GM23338 (cell line): ENCODE measurements at regions not wholly inside any gene's neighbourhood (a gene's known extent, or its start where the extent isn't known, plus 50 kb on each side); places are given as distances from the start of the nearest gene placed in this dataset.

ENCODE experiments used
- ATAC-seq: fragments of 200-7000 bp; cut with Tn5 transposase; 3 replicates; pipeline ENCODE4 v1.9.1; 2020
- DNase-seq: peaks from one replicate; pipeline ENCODE4 v3.0.0-alpha.2; 2015; ENCODE audit warnings: low spot score
- H2AFZ ChIP-seq: fragments of 200-600 bp; sonication (generic); 2 replicates; pipeline ENCODE4 v1.8.0; 2016; ENCODE audit warnings: antibody characterized with exemption, mild to moderate bottlenecking, moderate library complexity
- H3F3A ChIP-seq: fragments of 200-600 bp; sonication (generic); replicated peaks from 2 replicates; pipeline ENCODE4 v1.8.0; 2017; ENCODE audit warnings: antibody characterized with exemption, mixed run types, low read depth
- H3K27ac ChIP-seq: fragments of 200-600 bp; sonication (generic); 2 replicates; pipeline ENCODE4 v1.6.1; 2016; ENCODE audit warnings: low read depth
- H3K27me3 ChIP-seq: fragments of 200-600 bp; sonication (generic); 2 replicates; pipeline ENCODE4 v1.8.0; 2016; ENCODE audit warnings: mild to moderate bottlenecking, mixed run types, moderate library complexity; ENCODE audit not compliant: insufficient read depth
- H3K36me3 ChIP-seq: fragments of 200-600 bp; sonication (generic); 2 replicates; pipeline ENCODE4 v1.8.0; 2016; ENCODE audit warnings: mild to moderate bottlenecking; ENCODE audit not compliant: insufficient read depth
- H3K4me1 ChIP-seq: fragments of 200-600 bp; sonication (generic); 2 replicates; pipeline ENCODE4 v1.8.0; 2016; ENCODE audit warnings: mild to moderate bottlenecking, moderate library complexity; ENCODE audit not compliant: insufficient read depth
- H3K4me2 ChIP-seq: fragments of 200-600 bp; sonication (generic); 2 replicates; pipeline ENCODE4 v1.7.1; 2017; ENCODE audit warnings: mixed run types
- H3K4me3 ChIP-seq: fragments of 200-600 bp; sonication (generic); 2 replicates; pipeline ENCODE4 v1.6.1; 2016; ENCODE audit warnings: mixed run types
- H3K79me2 ChIP-seq: fragments of 200-600 bp; sonication (generic); replicated peaks from 2 replicates; pipeline ENCODE4 v1.8.0; 2017; ENCODE audit warnings: mild to moderate bottlenecking; ENCODE audit not compliant: insufficient read depth
- H3K9me2 ChIP-seq: fragments of 200-600 bp; sonication (generic); 2 replicates; pipeline ENCODE4 v1.8.0; 2017; ENCODE audit not compliant: insufficient read depth
- H4K20me1 ChIP-seq: fragments of 200-600 bp; sonication (generic); replicated peaks from 2 replicates; pipeline ENCODE4 v1.8.0; 2017; ENCODE audit warnings: mild to moderate bottlenecking; ENCODE audit not compliant: insufficient read depth
- H3K27ac Mint-ChIP-seq: 2 replicates; pipeline ENCODE4 v1.8.0; 2020; ENCODE audit warnings: inconsistent platforms, mild to moderate bottlenecking, moderate library complexity, mixed read lengths
- H3K27me3 Mint-ChIP-seq: 3 replicates; pipeline ENCODE4 v1.8.0; 2022; ENCODE audit warnings: low read depth, mild to moderate bottlenecking, moderate library complexity, mixed read lengths, inconsistent platforms; ENCODE audit not compliant: insufficient read depth, poor library complexity
- H3K36me3 Mint-ChIP-seq: 3 replicates; pipeline ENCODE4 v1.8.0; 2021; ENCODE audit warnings: low read depth, mild to moderate bottlenecking, inconsistent platforms, moderate library complexity, mixed read lengths
- H3K4me1 Mint-ChIP-seq: 3 replicates; pipeline ENCODE4 v1.8.0; 2020; ENCODE audit warnings: mild to moderate bottlenecking, inconsistent platforms, mixed read lengths
- H3K4me3 Mint-ChIP-seq: 3 replicates; pipeline ENCODE4 v1.8.0; 2021; ENCODE audit warnings: moderate library complexity, mild to moderate bottlenecking, inconsistent platforms, mixed read lengths
- H3K9me3 Mint-ChIP-seq: 3 replicates; pipeline ENCODE4 v1.8.0; 2020; ENCODE audit warnings: moderate library complexity, mild to moderate bottlenecking, inconsistent platforms, mixed read lengths
- CREB1 ChIP-seq: fragments of 250-450 bp; sonication (Bioruptor Pico); IDR thresholded peaks from 2 replicates; pipeline ENCODE4 v1.5.0; 2020; ENCODE audit warnings: low read depth, mild to moderate bottlenecking, moderate library complexity
- EZH2phosphoT487 ChIP-seq: fragments of 200-600 bp; sonication (generic); IDR thresholded peaks from one replicate; pipeline ENCODE4 v1.8.1; 2018; ENCODE audit warnings: antibody characterized with exemption; ENCODE audit not compliant: unreplicated experiment
- JUNB ChIP-seq: IDR thresholded peaks from one replicate; pipeline ENCODE4 v1.6.1; 2016; ENCODE audit warnings: antibody characterized with exemption; ENCODE audit not compliant: unreplicated experiment
- NANOG ChIP-seq: IDR thresholded peaks from 2 replicates; pipeline ENCODE4 v1.6.1; 2016; ENCODE audit warnings: antibody characterized with exemption, borderline replicate concordance
- POLR2AphosphoS5 ChIP-seq: IDR thresholded peaks from 2 replicates; pipeline ENCODE4 v1.6.1; 2016; ENCODE audit warnings: antibody characterized with exemption, low read depth
- ZNF331 ChIP-seq: fragments of 250-450 bp; sonication (Bioruptor Pico); IDR thresholded peaks from 2 replicates; pipeline ENCODE4 v1.5.0; 2020; ENCODE audit warnings: low read depth, mild to moderate bottlenecking, moderate library complexity
- TF ChIP-seq, protein P1 (sequence below): IDR thresholded peaks from 2 replicates; pipeline ENCODE4 v1.6.1; 2016; ENCODE audit warnings: antibody characterized with exemption
- TF ChIP-seq, protein P2 (sequence below): fragments of 250-450 bp; sonication (Bioruptor Pico); IDR thresholded peaks from 2 replicates; pipeline ENCODE4 v1.5.0; 2020; ENCODE audit warnings: mild to moderate bottlenecking, moderate library complexity

DNA sequence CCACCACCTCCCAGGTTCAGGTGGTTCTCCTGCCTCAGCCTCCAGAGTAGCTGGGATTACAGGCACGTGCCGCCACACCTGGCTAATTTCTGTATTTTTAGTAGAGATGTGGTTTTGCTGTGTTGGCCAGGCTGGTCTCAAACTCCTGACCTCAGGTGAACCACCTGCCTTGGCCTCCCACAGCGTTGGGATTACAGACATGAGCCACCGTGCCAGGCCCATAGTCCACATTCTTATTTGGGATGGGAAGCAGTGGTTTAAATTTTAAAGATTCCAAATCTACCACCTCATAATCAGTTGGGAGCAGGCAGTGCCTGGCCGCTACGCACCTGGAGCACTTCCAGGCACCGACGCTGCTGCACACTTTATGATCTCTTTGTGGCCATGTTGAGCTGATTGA, 160.6 kb upstream of the SOX1 start:
- H3K4me3 Mint-ChIP-seq = no peak overlapping the region
- Histone ChIP-seq H3K27ac (no peak overlapping the region), H3K9me2 (no peaks in the 10 kb centered on the region; the same call in 1 of the 2 replicates), H3K4me1 (no peaks in the 10 kb centered on the region), H3K4me3 (no peak overlapping the region), H3K4me2 (no peak overlapping the region), H3K79me2 (no peaks in the 10 kb centered on the region), H3F3A (no peaks in the 10 kb centered on the region), H2AFZ (no peak overlapping the region), H3K36me3 (no peaks in the 10 kb centered on the region), H4K20me1 (no peaks in the 10 kb centered on the region), H3K27me3 (no peaks in the 10 kb centered on the region)
- DNase-seq = no peak
- no peak for ATAC-seq
- H3K36me3 Mint-ChIP-seq = no peaks in the 10 kb centered on the region; the same call in 2 of the 3 replicates
- no peaks in the 10 kb centered on the region; the same call in 2 of the 3 replicates for H3K4me1 Mint-ChIP-seq
- H3K9me3 Mint-ChIP-seq = no peaks in the 10 kb centered on the region; the same call in 1 of the 3 replicates
- H3K27ac Mint-ChIP-seq = no peak overlapping the region
- no peak for TF ChIP-seq ZNF331 (CRISPR knock-in tag)
- no peak for TF ChIP-seq JUNB
- TF ChIP-seq EZH2phosphoT487 = no peak
- TF ChIP-seq, protein P1, sequence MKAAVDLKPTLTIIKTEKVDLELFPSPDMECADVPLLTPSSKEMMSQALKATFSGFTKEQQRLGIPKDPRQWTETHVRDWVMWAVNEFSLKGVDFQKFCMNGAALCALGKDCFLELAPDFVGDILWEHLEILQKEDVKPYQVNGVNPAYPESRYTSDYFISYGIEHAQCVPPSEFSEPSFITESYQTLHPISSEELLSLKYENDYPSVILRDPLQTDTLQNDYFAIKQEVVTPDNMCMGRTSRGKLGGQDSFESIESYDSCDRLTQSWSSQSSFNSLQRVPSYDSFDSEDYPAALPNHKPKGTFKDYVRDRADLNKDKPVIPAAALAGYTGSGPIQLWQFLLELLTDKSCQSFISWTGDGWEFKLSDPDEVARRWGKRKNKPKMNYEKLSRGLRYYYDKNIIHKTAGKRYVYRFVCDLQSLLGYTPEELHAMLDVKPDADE = no peak
- TF ChIP-seq, protein P2, sequence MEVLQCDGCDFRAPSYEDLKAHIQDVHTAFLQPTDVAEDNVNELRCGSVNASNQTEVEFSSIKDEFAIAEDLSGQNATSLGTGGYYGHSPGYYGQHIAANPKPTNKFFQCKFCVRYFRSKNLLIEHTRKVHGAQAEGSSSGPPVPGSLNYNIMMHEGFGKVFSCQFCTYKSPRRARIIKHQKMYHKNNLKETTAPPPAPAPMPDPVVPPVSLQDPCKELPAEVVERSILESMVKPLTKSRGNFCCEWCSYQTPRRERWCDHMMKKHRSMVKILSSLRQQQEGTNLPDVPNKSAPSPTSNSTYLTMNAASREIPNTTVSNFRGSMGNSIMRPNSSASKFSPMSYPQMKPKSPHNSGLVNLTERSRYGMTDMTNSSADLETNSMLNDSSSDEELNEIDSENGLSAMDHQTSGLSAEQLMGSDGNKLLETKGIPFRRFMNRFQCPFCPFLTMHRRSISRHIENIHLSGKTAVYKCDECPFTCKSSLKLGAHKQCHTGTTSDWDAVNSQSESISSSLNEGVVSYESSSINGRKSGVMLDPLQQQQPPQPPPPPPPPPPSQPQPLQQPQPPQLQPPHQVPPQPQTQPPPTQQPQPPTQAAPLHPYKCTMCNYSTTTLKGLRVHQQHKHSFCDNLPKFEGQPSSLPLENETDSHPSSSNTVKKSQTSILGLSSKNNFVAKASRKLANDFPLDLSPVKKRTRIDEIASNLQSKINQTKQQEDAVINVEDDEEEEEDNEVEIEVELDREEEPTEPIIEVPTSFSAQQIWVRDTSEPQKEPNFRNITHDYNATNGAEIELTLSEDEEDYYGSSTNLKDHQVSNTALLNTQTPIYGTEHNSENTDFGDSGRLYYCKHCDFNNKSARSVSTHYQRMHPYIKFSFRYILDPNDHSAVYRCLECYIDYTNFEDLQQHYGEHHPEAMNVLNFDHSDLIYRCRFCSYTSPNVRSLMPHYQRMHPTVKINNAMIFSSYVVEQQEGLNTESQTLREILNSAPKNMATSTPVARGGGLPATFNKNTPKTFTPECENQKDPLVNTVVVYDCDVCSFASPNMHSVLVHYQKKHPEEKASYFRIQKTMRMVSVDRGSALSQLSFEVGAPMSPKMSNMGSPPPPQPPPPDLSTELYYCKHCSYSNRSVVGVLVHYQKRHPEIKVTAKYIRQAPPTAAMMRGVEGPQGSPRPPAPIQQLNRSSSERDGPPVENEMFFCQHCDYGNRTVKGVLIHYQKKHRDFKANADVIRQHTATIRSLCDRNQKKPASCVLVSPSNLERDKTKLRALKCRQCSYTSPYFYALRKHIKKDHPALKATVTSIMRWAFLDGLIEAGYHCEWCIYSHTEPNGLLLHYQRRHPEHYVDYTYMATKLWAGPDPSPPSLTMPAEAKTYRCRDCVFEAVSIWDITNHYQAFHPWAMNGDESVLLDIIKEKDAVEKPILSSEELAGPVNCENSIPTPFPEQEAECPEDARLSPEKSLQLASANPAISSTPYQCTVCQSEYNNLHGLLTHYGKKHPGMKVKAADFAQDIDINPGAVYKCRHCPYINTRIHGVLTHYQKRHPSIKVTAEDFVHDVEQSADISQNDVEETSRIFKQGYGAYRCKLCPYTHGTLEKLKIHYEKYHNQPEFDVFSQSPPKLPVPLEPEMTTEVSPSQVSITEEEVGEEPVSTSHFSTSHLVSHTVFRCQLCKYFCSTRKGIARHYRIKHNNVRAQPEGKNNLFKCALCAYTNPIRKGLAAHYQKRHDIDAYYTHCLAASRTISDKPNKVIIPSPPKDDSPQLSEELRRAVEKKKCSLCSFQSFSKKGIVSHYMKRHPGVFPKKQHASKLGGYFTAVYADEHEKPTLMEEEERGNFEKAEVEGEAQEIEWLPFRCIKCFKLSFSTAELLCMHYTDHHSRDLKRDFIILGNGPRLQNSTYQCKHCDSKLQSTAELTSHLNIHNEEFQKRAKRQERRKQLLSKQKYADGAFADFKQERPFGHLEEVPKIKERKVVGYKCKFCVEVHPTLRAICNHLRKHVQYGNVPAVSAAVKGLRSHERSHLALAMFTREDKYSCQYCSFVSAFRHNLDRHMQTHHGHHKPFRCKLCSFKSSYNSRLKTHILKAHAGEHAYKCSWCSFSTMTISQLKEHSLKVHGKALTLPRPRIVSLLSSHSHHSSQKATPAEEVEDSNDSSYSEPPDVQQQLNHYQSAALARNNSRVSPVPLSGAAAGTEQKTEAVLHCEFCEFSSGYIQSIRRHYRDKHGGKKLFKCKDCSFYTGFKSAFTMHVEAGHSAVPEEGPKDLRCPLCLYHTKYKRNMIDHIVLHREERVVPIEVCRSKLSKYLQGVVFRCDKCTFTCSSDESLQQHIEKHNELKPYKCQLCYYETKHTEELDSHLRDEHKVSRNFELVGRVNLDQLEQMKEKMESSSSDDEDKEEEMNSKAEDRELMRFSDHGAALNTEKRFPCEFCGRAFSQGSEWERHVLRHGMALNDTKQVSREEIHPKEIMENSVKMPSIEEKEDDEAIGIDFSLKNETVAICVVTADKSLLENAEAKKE = no peak
- no peak for TF ChIP-seq CREB1
- no peak for TF ChIP-seq POLR2AphosphoS5
- no peak for TF ChIP-seq NANOG
- peaks cover 14% of the 10 kb centered on the region for H3K27me3 Mint-ChIP-seq
